OCI-LY1 (cell line): ENCODE measurements at regions not wholly inside any gene's neighbourhood (a gene's known extent, or its start where the extent isn't known, plus 50 kb on each side); places are given as distances from the start of the nearest gene placed in this dataset.

ENCODE experiments used
- CTCF ChIP-seq: fragments of 200-600 bp; sonication (generic), shearing (Covaris generic); IDR thresholded peaks from 2 replicates; pipeline ENCODE4 v1.5.1; 2017; ENCODE audit warnings: mild to moderate bottlenecking, antibody characterized with exemption, low read length, moderate library complexity, mixed read lengths
- EZH2 ChIP-seq: fragments of 200-600 bp; sonication (generic), shearing (Covaris generic); IDR thresholded peaks from 2 replicates; pipeline ENCODE4 v1.8.0; 2017; ENCODE audit warnings: borderline replicate concordance, mixed run types, mild to moderate bottlenecking, antibody characterized with exemption, low read length, moderate library complexity, mixed read lengths

GRCh38 chr6:16060039-16060438, 68.8 kb upstream of the MYLIP start:
- TF ChIP-seq CTCF, result no peak
- no peak for TF ChIP-seq EZH2
